Lung (tissue), 9 donors: ENCODE measurements at regions not wholly inside any gene's neighbourhood (a gene's known extent, or its start where the extent isn't known, plus 50 kb on each side); places are given as distances from the start of the nearest gene placed in this dataset.
A peak's percentile ranks its signal among the peaks of the same experiment; 100 is the strongest.
"Not testable (repeated sequence)": the region's sequence is repeated elsewhere in the genome, so short reads cannot be mapped to it uniquely, and the experiment has no call there.

ENCODE experiments used
- ATAC-seq: fragments of 200-7000 bp; cut with Tn5 transposase; one replicate; pipeline ENCODE4 v1.9.1; 2020; ENCODE audit warnings: moderate number of reproducible peaks; ENCODE audit not compliant: insufficient read depth, low FRiP score
- DNase-seq, 3 donors: peaks; one replicate each; pipeline ENCODE4 v3.0.0-alpha.2; 2013 to 2017
- H3K27ac ChIP-seq, 2 donors: one replicate each; pipeline ENCODE4 v1.5.1; 2013; ENCODE audit warnings: mild to moderate bottlenecking in 2 of 2, moderate library complexity in 2 of 2, control low read depth in 1 of 2, inconsistent platforms in 1 of 2, low read depth in 1 of 2, low read length in 1 of 2
- H3K27me3 ChIP-seq, 3 donors: one replicate each; pipeline ENCODE4 v1.5.1; 2013; ENCODE audit warnings: low read length in 2 of 3; ENCODE audit not compliant: control insufficient read depth in 3 of 3, insufficient read depth in 3 of 3
- H3K36me3 ChIP-seq, 4 donors: one replicate each; pipeline ENCODE4 v1.5.1; 2013; ENCODE audit warnings: low read length in 4 of 4, mild to moderate bottlenecking in 1 of 4, moderate library complexity in 1 of 4; ENCODE audit not compliant: control insufficient read depth in 4 of 4, insufficient read depth in 4 of 4
- H3K4me1 ChIP-seq, 5 donors: one replicate each; pipeline ENCODE4 v1.5.1; 2013; ENCODE audit warnings: low read length in 5 of 5, mild to moderate bottlenecking in 2 of 5, moderate library complexity in 1 of 5; ENCODE audit not compliant: control insufficient read depth in 5 of 5, insufficient read depth in 5 of 5
- H3K4me3 ChIP-seq: one replicate; pipeline ENCODE4 v1.5.1; 2013; ENCODE audit warnings: mild to moderate bottlenecking, control low read depth, moderate library complexity
- H3K9ac ChIP-seq, 2 donors: one replicate each; pipeline ENCODE4 v1.5.1; 2013; ENCODE audit warnings: low read length in 2 of 2, control low read depth in 1 of 2; ENCODE audit not compliant: insufficient read depth in 1 of 2
- H3K9me3 ChIP-seq, 4 donors: one replicate each; pipeline ENCODE4 v1.5.1; 2013; ENCODE audit warnings: low read length in 3 of 4, mild to moderate bottlenecking in 1 of 4, moderate library complexity in 1 of 4; ENCODE audit not compliant: control insufficient read depth in 4 of 4, insufficient read depth in 3 of 4
- WGBS, 2 donors: extraction: QIAGEN DNeasy Blood & Tissue Kit; methylation state at CpG; one replicate each; pipeline ENCODE4 v1.1.7; 2013; 5-methylcytosine and 5-hydroxymethylcytosine counted together
- donor health status: Bipolar disorder and iron deficiency.
- donor health status: healthy.
- donor health status: DM: yes; HTN: yes; CAD: no.

DNA sequence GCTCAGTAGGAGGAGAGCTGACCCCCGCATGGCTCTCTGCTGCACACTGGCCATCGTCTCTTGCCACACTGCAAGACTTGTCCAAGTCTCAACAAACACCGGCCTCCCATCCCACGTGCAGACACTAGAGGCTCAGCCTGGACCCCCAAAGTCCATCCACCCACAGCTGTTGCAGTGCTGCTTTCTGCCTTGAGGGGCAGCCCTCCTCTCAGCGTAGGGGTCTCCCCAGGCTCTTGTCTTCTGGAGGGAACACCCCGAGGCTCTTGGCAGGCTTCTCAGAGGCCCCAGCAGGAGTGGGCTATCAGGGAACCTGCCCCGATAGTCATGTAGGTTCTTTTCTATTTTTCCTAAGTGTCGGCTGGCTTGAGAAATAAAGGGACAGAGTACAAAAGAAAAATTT, 75.5 kb upstream of the MTLN start:
- not testable (repeated sequence) for DNase-seq, H3K27ac ChIP-seq, H3K27me3 ChIP-seq, ATAC-seq, H3K4me1 ChIP-seq, H3K4me3 ChIP-seq, H3K9ac ChIP-seq, H3K36me3 ChIP-seq, H3K9me3 ChIP-seq
- WGBS, 2 donors, result no CpG with 5 or more reads among the region's 8 CpGs

- H3K36me3 ChIP-seq, H3K4me1 ChIP-seq, H3K9ac ChIP-seq, ATAC-seq, DNase-seq, H3K27me3 ChIP-seq, H3K9me3 ChIP-seq, H3K4me3 ChIP-seq, H3K27ac ChIP-seq: not testable (repeated sequence)
- WGBS, 2 donors, result no CpG with 5 or more reads among the region's 3 CpGs
Observed at GRCh38 chr2:110287253-110287652, 74.9 kb upstream of the MTLN start.

GRCh38 chr2:110285002-110285401, 72.7 kb upstream of the MTLN start:
- not testable (repeated sequence) for DNase-seq, ATAC-seq, H3K9me3 ChIP-seq, H3K9ac ChIP-seq, H3K27ac ChIP-seq, H3K27me3 ChIP-seq, H3K36me3 ChIP-seq, H3K4me3 ChIP-seq, H3K4me1 ChIP-seq
- no CpG with 5 or more reads among the region's 8 CpGs for WGBS, 2 donors

GRCh38 chr2:110280804-110281203, 68.5 kb upstream of the MTLN start:
- H3K9me3 ChIP-seq, H3K4me1 ChIP-seq, H3K27me3 ChIP-seq, H3K27ac ChIP-seq, H3K36me3 ChIP-seq, ATAC-seq, H3K4me3 ChIP-seq, DNase-seq, H3K9ac ChIP-seq: not testable (repeated sequence)
- WGBS, 2 donors, result 93 to 98% methylated on average over 2 of the region's 4 CpGs

GRCh38 chr2:110277054-110277453, 64.7 kb upstream of the MTLN start:
- H3K4me1 ChIP-seq, DNase-seq, H3K4me3 ChIP-seq, H3K9me3 ChIP-seq, H3K36me3 ChIP-seq, H3K27ac ChIP-seq, H3K27me3 ChIP-seq, H3K9ac ChIP-seq, ATAC-seq: not testable (repeated sequence)
- no CpG with 5 or more reads among the region's 6 CpGs for WGBS, 2 donors

GRCh38 chr2:110276092-110276491, 63.7 kb upstream of the MTLN start:
- peak; percentile 41 for ATAC-seq

DNA sequence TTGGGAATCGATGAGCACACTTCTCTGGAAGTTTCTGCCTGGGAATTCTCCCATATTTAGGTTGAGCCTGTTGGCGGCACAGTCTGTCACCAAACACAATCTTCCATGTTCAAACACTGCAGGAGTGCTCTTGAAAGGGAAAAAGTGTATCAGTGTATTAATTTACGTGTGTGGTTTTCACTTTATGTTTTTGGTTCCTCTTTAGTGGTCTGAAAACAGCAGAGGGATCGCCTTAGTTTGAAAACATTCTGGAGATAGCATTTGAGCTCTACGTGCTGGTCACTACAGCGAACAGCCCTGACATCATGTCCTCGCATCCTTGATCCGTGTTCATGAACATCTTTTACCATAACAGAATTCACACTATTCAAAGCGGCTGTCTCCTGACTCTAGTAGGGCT, 57.3 kb upstream of the MTLN start:
- not testable (repeated sequence) for DNase-seq, H3K4me1 ChIP-seq, H3K9ac ChIP-seq, H3K36me3 ChIP-seq, ATAC-seq, H3K4me3 ChIP-seq, H3K9me3 ChIP-seq, H3K27me3 ChIP-seq, H3K27ac ChIP-seq
- WGBS, 2 donors, result 82 to 88% methylated on average over 5 to 7 of the region's 9 CpGs

More at GRCh38 chr2:110276092-110276491, 63.7 kb upstream of the MTLN start:
- H3K27me3 ChIP-seq, H3K4me3 ChIP-seq, H3K4me1 ChIP-seq, H3K36me3 ChIP-seq, H3K9me3 ChIP-seq, H3K27ac ChIP-seq, H3K9ac ChIP-seq, DNase-seq: not testable (repeated sequence)
- 60 to 100% methylated on average over 1 of the region's 2 CpGs for WGBS, 2 donors

DNA sequence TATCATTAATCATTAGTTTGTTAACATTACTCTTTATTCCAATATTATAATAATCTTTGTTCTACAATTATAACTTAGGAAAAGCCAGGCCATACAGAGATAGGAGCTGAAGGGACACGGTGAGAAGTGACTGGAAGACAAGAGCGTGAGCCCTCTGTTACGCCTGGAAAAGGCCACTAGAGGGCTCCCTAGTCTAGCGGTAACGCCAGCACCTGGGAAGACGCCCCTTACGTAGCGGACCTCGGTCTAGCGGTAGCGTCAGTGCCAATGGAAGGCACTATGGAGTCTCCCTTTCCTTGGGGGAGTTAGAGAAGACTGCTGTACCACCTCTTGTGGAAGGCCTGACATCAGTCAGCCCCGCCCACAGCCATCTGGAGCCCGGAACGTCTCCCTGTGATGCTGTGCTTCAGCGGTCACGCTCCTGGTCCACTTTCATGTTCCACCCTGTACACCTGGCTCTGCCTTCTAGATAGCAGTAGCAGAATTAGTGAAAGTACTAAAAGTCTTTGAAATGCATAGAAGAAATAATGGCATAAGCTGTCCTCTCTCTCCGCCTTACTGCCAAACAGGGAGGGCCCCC, 55.6 kb upstream of the MTLN start:
- WGBS, 2 donors, result 64 to 100% methylated on average over 1 to 4 of the region's 17 CpGs
- not testable (repeated sequence) for H3K27me3 ChIP-seq, H3K9me3 ChIP-seq, H3K4me3 ChIP-seq, ATAC-seq, H3K36me3 ChIP-seq, H3K9ac ChIP-seq, H3K27ac ChIP-seq, DNase-seq, H3K4me1 ChIP-seq
